ENCODE measurements at regions not wholly inside any gene's neighbourhood (a gene's known extent, or its start where the extent isn't known, plus 50 kb on each side); places are given as distances from the start of the nearest gene placed in this dataset.
A peak's percentile ranks its signal among the peaks of the same experiment; 100 is the strongest.
"Not testable (repeated sequence)": the region's sequence is repeated elsewhere in the genome, so short reads cannot be mapped to it uniquely, and the experiment has no call there.

DNA sequence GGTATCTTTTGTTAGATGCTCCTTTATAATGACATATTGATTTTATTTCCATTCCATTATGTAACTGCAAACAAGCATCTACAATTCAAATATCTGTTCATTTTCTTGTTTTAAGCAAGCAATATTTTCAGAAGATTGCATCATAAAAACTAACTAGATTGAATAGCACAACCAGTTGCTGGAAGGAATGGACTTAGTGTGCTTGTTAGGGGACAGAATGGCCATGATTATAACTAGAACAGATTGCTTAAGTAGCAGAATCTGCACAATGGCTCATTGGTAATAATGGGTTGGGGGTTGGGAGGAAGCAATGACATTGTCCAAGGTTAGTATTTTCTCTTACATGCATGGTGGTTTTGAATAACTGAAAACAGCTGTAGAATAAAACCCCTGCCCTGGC, 939.5 kb downstream of the SLC16A7 start:
- no peak for DNase-seq

GRCh38 chr12:60539592-60539991, 943.8 kb downstream of the SLC16A7 start:
- DNase-seq = peak; percentile 4

- DNase-seq = no peak
These were observed 973.1 kb downstream of the SLC16A7 start for GRCh38 chr12:60568914-60569313.

GRCh38 chr12:60577607-60578006, 981.8 kb downstream of the SLC16A7 start:
- DNase-seq = no peak

DNA sequence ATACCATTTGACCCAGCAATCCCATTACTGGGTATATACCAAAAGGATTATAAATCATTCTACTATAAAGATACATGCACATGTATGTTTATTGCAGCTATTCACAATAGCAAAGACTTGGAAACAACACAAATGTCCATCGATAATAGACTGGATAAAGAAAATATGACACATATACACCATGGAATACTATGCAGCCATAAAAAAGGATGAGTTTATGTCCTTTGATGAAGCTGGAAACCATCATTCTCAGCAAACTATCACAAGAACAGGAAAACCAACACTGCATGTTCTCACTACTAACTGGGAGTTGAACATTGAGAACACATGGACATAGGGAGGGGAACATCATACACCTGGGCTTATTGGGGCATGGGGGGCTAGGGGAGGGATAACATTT, 991.8 kb downstream of the SLC16A7 start:
- not testable (repeated sequence) for DNase-seq

GRCh38 chr12:60594035-60594711, 998.3 kb downstream of the SLC16A7 start:
- no peak for DNase-seq

GRCh38 chr12:60602601-60603000, 1006.8 kb downstream of the SLC16A7 start:
- no peak for DNase-seq

GRCh38 chr12:60603475-60603874, 1007.6 kb downstream of the SLC16A7 start:
- not testable (repeated sequence) for DNase-seq

GRCh38 chr12:60616400-60616799, 1020.6 kb downstream of the SLC16A7 start:
- DNase-seq = no peak

DNA sequence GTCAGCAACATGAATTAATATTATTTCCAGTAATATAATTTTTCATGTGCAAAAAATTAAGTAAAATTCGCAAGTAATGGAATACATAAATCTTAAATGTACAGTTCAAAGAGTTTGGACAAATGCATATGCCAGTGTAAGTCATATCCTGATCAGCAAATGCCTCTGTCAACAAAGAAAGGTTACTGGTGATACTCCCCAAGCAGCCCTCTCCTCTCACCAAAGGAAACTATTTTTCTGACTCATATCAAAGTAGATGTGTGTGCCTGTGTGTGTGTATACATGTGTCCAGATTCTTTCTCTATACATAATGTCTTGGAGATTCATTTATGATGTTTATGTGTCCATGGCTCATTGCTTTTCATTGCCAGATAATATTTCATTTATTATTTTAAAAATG, 1035.0 kb downstream of the SLC16A7 start:
- DNase-seq = no peak

DNA sequence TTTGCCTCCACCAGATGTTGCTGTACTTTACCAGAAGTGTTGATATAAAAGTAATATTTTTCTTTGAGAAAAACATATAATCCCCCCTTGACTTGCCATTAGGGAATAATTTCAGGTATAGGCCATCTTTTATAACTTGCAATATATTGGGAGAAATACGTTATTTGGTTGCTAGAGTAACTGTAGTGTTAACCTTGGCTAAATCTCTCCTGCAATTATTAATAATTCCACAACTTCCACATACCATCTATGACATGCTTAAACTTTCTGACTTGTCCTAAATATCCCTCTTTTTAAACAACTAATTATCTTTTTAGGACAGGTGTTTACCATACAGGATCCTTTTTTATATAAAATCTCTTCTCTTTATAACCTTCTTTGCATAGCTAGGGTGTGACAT, 1048.2 kb downstream of the SLC16A7 start:
- no peak for DNase-seq

DNA sequence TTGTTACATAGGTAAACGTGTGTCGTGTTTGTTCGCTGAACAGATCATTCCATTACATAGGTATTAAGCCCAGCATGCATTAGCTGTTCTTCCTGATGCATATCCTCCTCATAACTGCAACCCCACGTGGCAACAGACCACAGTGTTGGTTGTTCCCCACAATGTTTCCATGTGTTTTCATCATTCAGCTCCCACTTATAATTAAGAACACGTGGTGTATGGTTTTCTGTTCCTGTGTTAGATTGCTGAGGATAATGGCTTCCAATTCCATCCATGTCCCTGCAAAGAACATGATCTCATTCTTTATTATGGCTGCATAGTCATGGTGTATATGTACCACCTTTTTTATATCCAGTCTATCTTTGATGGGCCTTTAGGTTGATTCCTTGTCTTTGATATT, 1071.1 kb downstream of the SLC16A7 start:
- DNase-seq = no peak

GRCh38 chr12:60672949-60673348, 1077.1 kb downstream of the SLC16A7 start:
- DNase-seq = no peak

- no peak for DNase-seq
These were observed 1089.3 kb downstream of the SLC16A7 start for GRCh38 chr12:60684988-60685655.

- DNase-seq = no peak
These were observed 1093.3 kb downstream of the SLC16A7 start for GRCh38 chr12:60689137-60689536.

GRCh38 chr12:60693019-60693626, 1097.3 kb downstream of the SLC16A7 start:
- DNase-seq = no peak

- peak; percentile 2 for DNase-seq
These were observed 1108.5 kb downstream of the SLC16A7 start for GRCh38 chr12:60704171-60704914.

DNA sequence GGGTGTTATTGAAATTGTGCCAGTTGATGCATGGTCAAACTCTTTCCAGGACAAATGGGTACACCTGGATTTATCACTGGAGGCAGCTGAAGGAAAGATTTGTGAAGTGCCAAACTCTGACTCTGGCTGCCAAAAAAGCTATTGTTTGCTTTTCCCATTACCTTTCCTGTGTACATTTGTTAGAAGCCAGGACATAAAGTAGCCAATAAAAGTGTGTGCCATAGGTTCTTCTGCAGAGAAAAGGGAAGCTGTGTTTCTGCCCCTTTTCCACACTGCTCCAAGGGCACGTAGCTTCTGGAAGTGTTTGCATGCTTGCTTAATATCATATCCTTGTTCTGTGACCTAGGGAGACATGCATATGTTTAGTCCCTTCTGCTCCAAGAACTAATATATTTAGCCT, 1114.4 kb downstream of the SLC16A7 start:
- DNase-seq = no peak

GRCh38 chr12:60714141-60714900, 1118.5 kb downstream of the SLC16A7 start:
- DNase-seq = no peak

GRCh38 chr12:60724475-60724874, 1128.6 kb downstream of the SLC16A7 start:
- no peak for DNase-seq

- no peak for DNase-seq
These were observed 1129.2 kb downstream of the SLC16A7 start for GRCh38 chr12:60724984-60725383.

GRCh38 chr12:60752589-60752988, 1156.8 kb downstream of the SLC16A7 start:
- no peak for DNase-seq

DNA sequence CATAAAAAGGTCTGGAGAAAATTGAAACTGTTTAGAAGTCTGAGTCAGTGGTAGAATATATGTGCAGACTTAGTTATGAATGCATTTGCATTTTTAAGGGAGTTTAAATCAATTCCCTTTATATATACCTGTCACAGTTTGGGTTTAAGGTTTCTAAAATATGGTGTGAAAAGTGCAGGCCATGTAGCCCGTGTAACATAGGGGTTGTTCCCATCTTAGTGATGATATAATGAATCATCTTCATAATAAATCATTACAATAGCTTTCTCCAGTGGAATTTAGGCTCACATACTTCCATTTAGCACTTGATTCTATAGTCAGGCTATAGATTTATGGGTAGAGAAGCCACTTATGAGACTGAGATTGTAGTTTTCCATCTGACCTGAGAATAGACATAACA, 1162.4 kb downstream of the SLC16A7 start:
- DNase-seq = no peak

Measured in EL (cell line).